ENCODE measurements at regions not wholly inside any gene's neighbourhood (a gene's known extent, or its start where the extent isn't known, plus 50 kb on each side); places are given as distances from the start of the nearest gene placed in this dataset.
"Not testable (repeated sequence)": the region's sequence is repeated elsewhere in the genome, so short reads cannot be mapped to it uniquely, and the experiment has no call there.

DNA sequence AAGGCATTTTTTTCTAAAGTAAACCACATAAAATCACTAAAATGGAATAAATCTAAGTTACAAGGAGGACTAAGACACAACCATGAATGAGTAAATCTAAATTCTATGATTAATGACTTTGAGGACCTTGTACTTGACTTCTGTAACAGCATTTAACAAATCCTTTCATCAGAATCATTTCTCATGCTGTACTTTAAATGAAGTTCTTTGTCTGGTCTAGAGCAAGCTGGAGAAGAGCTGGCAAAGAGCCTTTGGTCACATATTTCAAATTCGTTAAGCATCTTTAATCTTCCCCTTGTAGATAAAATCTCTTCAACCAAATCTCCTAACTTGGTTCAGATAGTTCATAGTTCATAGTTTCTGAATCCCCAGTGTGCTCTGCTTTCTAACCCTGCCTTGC is 405.4 kb downstream of the PTPRC start:
- no peak for DNase-seq (ENCODE audit: low read depth)

GRCh38 chr1:199046618-199047017 is 407.8 kb downstream of the PTPRC start:
- DNase-seq (ENCODE audit: low read depth) = no peak

DNA sequence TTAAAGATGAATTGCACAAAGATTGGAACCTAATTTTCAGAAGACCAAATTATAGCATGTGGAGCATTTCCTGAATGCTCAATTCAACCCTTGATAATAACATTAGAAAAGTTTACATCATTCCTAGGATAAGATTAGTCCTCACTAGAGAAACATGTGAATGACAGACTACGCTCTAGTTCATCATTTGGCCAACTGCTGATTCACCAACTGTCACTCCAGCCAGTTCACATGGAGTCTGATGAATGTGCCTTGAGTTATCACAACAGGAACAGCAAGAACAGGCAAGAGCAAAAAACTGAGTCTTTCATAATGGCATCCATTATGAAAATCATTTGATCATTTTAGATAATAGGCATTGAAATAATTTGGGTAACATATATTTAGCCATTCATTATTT is 415.9 kb downstream of the PTPRC start:
- no peak for DNase-seq (ENCODE audit: low read depth)

DNA sequence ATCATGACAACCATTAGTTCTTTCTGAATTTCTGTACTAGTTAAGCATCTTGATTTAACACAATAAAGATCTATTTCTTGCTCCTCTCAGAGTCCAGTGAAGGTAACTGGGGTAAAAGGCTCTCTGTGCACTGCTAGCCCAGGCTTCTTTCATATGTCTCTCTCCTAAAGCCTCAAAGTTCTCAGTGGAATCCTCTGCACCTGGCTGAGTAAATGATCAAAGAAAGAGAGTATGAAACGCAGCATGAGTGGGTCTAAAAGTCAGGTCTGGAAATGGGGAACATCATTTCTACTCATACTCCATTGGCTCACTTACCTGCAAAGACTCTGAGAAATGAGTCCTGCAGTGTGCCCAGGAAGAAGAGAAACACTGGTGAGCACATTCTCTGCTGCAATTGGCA is 418.5 kb downstream of the PTPRC start:
- no peak for DNase-seq (ENCODE audit: low read depth)

DNA sequence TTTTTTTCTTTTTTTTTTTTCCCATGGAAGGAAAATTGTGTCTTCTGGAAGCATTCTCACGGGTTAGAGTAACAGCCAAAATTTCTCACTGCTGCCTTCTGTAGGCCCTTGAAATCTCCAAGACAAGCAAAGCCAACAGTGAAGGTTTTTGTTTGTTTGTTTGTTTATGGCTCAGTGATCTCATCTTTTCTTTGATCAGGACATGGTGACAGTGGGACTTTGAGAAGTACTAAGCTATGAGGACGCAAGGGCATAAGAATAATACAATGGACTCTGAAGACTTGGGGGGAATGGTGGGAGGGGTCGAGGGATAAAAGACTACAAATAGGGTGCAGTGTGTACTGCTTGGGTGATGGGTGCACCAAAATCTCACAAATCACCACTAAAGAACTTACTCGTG is 419.4 kb downstream of the PTPRC start:
- DNase-seq (ENCODE audit: low read depth) = no peak

DNA sequence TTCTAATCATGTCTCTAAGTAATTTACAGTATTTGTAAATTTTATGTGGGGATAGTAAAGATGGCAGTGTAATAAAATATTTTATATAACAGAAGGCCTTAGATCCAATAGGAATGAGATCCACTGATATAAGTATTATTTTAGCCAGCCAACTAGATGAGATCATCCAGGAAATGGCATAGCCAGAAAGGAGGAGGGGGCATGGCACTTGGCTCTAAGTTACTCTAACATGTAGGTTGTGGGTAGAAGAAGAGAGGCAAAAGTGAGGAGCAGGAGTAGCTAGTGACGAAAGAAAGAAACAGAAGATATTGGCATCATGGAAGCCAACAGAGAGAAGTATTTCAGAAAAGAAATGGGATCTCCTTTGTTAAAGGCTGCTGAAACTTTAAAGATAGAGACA is 426.1 kb downstream of the PTPRC start:
- no peak for DNase-seq (ENCODE audit: low read depth)

GRCh38 chr1:199067483-199067882 is 428.6 kb downstream of the PTPRC start:
- no peak for DNase-seq (ENCODE audit: low read depth)

DNA sequence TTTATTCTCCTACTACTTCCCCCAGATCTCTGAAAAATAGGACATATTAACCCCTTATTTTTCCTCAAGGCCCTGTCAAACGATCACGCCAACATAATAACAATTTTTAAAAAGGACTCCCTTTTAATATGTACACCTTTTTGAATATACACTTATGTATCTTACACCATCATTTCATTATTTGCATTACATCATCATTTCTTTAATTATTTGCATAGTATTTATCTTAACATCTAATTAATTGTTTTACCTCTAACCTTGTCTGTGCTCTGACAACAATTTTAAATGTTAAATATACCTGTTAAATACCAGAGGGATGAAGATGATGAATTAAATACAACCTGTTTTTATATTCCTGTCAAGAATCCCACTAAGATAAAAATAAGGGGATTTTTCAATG is 432.2 kb downstream of the PTPRC start:
- DNase-seq (ENCODE audit: low read depth) = no peak

- DNase-seq (ENCODE audit: low read depth) = no peak
These were observed 434.3 kb downstream of the PTPRC start for GRCh38 chr1:199073166-199073565.

GRCh38 chr1:199075792-199076191 is 437.0 kb downstream of the PTPRC start:
- DNase-seq (ENCODE audit: low read depth) = no peak

DNA sequence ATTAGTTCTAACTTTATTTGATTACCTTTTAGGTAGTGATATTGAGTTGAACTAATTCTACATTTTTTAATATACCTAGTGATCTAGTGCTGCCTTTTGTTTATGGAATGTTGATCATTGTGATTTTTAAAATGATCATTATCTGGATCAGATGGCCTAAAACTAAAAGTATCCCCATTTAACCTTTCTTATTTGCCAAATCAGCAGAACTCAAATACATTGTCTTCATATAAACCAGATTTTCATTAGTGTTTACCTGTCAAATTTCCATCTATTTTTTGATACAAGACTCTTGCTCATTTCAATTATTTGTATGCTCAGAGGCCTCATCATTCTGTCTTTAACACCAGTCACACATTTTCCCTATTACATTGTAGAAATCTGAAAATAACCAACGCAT is 441.2 kb downstream of the PTPRC start:
- DNase-seq (ENCODE audit: low read depth) = no peak

DNA sequence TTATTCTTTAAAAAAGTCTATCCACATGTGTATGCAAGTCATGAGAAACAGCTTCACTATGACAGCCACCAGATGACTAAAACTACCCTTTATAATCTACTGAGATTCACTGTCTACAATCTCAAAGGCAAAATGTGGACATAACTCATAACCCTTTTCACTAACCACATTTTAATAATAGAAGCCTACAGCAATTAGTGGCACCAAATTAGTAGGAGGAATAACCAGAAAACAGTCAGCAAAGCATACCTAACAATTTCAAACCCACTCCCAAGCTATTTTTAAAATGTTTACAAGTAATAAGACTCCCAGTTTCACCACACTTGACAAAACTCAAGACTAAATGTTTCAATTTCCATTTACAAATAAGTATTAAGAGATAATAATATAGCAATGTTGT is 442.9 kb downstream of the PTPRC start:
- no peak for DNase-seq (ENCODE audit: low read depth)

DNA sequence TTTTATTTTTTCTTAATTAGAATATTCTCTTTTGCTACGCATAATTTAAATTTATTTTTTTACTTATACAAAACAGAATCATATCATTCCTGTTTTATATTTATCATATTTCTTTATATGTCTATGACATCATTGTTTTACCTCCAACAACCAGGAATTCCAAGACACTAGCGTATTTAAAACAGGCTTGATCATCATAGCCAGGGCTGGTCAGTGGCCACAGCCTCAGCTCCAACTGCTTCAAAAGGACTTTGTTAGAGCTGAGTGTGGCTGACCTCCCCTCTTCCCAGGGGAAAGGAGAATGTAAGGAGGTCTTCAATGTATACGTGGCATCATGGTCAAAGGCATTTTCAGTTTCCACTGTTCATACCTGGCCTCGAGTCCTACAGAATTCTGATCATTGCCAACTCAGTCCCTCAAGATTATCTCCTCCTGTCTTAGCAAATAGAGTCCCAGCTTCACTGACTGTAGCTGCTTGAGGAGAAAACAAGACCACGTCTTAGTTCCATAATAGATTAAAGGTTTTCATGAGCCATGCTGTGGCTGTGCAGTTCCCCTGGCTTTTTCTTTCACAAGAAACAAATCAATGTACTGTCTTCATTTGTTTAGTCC is 444.0 kb downstream of the PTPRC start:
- DNase-seq (ENCODE audit: low read depth) = no peak

- no peak for DNase-seq (ENCODE audit: low read depth)
These were observed 444.8 kb downstream of the PTPRC start for GRCh38 chr1:199083680-199084079.

- no peak for DNase-seq (ENCODE audit: low read depth)
These were observed 445.5 kb downstream of the PTPRC start for GRCh38 chr1:199084293-199084692.

- no peak for DNase-seq (ENCODE audit: low read depth)
These were observed 447.1 kb downstream of the PTPRC start for GRCh38 chr1:199085903-199086302.

- DNase-seq (ENCODE audit: low read depth) = no peak
These were observed 448.3 kb downstream of the PTPRC start for GRCh38 chr1:199087144-199087543.

DNA sequence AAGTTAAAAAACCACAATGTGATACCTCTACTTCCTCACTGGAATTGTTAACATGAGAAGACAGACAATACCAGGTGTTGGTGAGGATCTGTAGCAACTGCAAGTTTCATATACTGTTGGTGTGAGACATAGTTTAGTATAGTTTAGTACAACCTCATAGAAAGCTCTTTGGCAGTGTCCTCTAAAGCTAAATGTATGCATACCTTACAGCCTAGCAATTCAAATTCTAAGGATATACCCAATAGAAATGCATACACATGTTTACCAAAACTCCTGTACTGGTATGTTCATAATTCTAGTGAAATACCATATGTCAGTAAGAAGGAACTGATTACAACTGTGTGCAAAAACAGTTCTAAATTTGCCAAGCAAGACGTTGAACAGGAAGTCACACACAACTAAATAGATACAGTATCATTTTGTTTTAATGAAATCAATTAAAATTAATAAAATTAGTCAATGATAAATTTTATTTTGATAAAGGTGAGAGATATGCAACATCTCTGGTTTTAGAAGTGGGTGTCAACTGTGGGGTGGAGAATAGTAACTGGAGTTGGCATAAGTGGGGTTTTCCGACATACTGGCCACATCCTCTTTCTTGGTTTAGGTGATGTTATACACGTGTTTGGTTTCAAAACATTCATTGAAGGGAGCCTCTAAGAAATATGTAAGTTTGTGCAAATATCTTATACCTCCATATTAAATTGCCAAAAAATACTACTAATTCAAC is 450.7 kb downstream of the PTPRC start:
- peak; percentile 4 for DNase-seq (ENCODE audit: low read depth)

DNA sequence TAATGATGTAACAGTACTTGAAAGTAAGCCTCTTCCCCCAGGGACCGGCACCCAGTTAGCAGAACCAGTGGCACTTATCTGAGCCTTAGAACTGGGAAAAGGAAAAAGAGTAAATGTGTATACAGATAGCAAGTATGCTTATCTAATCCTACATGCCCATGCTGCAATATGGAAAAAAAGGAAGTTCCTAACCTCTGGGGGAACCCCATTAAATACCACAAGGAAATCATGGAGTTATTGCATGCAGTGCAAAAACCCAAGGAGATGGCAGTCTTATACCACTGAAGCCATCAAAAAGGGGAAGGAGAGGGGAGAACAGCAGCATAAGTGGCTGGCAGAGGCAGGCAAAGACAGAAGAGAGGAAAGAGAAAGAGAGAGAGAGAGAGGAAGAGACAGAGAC is 456.8 kb downstream of the PTPRC start:
- not testable (repeated sequence) for DNase-seq (ENCODE audit: low read depth)

DNA sequence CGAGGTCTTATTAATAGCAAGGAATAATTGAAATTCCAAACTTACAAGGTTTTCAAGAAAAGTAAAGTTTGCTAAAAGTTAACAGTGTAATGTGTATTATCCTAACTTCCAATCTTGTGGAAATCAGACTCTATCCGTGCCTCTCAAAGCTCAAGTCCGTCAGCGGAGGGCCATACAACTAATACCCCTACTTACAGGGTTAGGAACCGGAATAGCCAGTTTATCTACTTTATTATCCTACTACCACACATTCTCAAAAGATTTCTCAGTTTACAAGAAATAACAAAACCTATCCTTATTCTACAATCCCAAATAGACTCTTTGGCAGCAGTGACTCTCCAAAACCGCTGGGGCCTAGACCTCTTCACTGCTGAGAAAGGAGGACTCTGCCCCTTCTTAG is 457.8 kb downstream of the PTPRC start:
- DNase-seq (ENCODE audit: low read depth) = no peak

- no peak for DNase-seq (ENCODE audit: low read depth)
These were observed 459.6 kb downstream of the PTPRC start for GRCh38 chr1:199098468-199098867.

- DNase-seq (ENCODE audit: low read depth) = no peak
These were observed 462.3 kb downstream of the PTPRC start for GRCh38 chr1:199101139-199101538.

- DNase-seq (ENCODE audit: low read depth) = no peak
These were observed 462.8 kb downstream of the PTPRC start for GRCh38 chr1:199101635-199102034.

DNA sequence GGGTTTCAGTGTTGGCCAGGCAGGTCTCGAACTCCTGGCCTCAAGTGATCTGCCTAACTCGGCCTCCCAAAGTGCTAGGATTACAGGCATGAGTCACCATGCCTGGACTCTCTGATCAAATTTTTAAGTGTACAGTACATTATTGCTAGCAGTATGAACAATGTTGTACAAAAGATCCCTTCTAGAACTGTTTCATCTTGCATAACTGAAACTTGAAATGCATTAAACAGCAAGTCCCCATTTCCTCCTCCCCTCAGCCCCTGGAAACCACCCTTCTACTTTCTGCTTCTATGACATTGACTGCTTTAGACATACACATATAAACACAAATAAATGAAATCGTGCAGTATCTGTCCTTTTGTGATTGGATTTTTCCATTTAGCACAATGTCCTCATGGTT is 463.4 kb downstream of the PTPRC start:
- no peak for DNase-seq (ENCODE audit: low read depth)
